ENCODE measurements at regions not wholly inside any gene's neighbourhood (a gene's known extent, or its start where the extent isn't known, plus 50 kb on each side); places are given as distances from the start of the nearest gene placed in this dataset.

DNA sequence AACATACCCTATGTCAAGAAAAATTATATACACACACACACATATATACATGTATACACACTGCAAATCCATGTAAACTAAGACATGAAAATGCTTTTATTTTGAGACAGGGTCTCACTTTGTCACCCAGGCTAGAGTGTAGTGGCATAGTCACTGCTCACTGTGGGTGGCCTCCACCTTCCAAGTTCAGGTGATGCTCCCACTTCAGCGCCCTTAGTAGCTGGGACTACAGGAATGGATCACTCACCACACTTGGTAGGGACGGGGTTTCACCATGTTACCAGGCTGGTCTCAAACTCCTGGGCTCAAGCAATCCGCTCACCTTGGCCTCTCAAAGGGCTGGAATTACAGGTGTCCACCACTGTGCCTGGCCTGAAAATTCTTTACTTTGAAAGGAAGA is 617.6 kb downstream of the NYAP2 start:
- FAIRE-seq: no peak

DNA sequence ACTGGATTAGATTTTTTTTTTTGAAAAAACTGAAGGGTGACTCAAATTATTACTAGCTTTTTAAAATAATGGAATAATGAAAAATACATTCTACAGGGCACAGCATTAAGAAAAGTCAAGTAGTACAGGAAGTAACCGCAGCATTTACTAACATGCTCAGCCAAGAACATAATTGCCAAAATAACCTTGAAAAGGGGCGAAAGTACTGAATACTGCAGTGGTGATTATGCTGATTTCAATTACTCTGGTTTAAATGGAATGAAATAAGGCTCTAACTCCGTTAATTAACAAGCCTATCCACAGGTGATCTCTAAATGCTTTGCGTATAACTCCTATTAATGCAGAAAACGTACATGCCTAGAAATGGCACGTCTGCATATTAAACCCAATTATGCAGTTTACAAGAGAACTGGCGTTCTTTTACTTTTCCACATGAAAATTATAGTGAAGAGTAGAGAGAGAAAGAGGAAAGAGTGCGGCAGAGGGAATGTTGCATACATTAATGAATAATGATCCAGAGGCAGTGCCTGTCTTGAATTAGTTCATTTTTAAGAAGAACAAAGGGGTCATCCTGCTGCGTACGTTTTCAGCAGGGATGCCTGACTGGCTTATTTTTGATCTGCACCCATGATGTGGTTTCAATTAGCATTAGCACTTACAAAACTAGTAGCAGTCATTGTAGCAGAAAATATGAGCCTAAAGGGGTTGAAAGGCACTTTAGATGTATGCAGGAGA is 612.4 kb downstream of the NYAP2 start:
- no peak for FAIRE-seq

DNA sequence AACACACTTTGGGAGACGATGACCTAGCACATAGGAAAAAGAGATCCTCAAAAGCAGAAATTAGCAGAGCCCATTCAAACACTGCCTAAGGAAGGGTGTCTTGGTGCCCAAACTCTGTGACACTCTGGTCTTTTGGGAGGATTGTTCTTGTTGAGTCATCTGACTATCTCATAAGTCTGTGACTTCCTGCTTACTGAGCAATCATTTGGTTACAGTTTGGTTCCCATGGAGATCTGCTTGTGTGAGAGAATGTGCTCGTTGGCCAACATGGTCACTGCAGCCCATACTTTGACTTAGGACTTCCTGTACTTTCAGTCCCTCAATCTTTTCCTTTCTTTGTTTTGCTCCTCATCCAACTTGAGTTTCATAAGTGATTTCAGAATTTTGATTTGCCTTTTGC is 602.9 kb downstream of the NYAP2 start:
- no peak for FAIRE-seq

- FAIRE-seq: no peak
Observed at GRCh38 chr2:226001716-226002115, 602.2 kb downstream of the NYAP2 start.

- no peak for FAIRE-seq
Observed at GRCh38 chr2:225999692-226000091, 600.2 kb downstream of the NYAP2 start.

DNA sequence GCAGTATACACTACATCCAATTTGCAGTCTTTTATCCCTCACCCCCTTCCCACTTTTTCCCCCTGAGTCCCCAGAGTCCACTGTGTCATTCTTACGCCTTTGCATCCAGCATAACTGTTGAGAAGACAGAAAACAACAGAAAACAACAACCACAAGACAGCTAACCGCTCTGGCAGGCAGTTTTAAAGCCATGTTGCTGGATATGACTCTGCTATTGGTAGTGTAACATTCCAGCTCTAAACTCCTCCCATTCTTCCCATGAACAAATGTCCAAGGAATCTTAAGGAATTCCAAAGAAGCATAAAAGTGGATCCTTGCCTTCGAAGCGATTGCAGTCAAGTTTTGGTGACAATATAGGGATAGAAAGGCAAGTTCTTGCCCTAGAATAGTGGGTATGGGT is 599.1 kb downstream of the NYAP2 start:
- no peak for FAIRE-seq

DNA sequence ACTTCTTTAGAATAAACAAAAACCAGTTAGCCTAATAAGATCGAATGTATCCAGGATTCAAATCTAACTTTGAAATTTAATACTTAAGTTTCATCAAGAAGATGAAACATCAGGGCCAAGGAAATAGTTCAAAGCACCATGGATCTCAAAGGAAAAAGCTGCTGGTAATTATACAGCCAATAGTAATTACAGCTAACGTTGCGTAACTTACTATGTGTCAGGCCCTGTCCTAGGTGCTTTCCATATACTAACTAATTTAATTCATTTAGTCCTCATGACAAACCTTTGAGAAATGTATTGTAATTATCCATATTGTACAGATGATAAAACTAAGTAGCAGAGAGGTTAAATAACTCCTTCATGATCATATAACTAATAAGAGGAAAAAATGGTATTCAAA is 598.6 kb downstream of the NYAP2 start:
- FAIRE-seq: no peak

DNA sequence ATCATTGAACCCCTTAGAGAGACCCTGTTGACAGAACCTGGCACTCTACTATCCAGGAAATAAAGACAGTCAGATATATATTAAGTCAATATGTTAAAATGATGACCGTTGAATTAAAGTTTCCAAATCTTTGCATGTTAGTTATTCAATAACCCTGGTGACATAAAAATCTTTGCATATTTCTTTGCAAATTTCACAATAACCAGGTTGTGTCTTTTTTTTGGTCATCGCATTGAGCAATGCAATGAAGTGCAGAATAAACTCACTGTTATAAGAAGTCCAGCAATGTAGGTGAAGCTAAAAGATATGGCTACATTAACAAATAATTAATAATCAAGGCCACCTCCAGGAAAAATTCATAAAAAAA is 596.9 kb downstream of the NYAP2 start:
- FAIRE-seq: no peak

DNA sequence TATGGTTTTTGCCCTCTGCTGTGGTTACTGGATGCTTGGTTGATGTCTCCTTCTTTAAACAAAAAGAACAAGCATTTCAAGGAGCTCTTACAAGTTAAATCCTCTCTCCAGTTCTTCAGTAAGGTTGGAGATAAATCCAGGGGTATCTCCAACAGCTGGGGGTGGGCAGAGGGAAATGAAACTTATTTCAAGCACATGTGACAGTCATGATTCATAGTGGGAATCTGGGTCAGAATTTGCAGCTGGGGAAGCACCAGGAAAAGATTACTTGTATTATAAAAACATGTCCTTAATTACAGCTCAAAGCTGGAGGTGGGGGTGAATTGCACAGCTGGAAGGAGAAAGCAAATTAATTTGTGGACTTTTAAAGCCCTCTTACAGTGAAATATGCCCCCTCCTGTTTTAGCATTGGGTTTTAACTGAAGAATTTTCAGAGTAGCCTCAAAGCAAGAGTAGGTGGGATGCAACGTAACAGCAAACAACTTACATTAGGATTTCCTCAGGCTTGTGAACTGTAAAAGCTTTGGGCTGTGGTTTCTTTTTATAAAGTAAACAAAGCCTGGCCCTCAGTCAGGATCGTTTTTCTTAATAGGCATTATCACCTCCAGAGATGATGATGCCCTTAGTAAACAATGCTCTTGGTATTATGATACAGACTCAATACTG is 596.4 kb downstream of the NYAP2 start:
- FAIRE-seq: peak; percentile 8

DNA sequence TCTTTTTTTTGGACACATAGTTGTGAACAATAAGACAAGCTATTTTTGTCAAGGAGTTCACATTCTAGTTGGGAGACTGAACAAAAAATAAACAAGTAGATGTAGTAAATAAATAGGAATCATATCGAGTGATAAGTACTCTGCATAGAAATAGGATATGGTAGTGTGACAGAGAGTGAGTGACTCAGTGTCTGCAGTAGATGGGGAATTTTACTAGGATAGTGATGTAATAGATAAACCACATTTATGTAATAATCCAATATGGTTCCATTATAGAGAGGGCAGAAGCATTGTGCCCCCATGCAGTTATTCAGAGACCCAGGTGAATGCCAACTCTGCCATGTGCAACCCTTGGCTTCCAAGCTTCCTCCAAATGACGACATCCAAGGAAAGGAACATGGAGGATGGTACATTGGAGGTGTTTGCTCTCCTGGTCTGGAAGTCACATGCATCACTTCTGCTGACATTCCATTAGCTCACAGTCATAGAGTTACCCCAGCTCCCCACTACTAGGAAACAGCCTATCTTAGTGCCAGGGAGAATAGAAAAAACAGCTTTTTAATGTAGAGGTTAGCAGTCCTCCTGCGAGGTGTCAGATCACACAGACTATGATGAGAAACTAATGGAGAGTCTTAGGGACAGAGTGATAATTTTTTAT is 595.4 kb downstream of the NYAP2 start:
- FAIRE-seq: no peak

DNA sequence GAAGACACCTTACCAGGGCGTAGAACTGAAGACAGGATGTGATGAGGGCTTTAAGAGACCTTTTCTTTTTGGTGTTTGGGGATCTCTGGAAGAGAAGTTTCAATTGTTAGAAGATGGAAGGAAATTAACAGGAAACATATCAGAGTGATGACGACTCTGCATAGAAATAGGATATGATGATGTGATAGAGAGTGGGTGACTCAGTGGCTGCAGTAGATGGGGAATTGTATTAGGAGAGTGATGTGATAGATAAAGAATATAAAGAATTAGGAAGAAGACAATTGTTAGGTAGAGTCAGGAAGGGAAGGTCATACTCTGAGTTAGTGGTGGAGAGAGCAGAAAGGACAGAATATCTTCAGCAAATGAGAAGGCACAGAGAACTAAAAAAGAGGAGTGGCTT is 593.9 kb downstream of the NYAP2 start:
- no peak for FAIRE-seq

- FAIRE-seq: no peak
Observed at GRCh38 chr2:225989809-225990208, 590.3 kb downstream of the NYAP2 start.

DNA sequence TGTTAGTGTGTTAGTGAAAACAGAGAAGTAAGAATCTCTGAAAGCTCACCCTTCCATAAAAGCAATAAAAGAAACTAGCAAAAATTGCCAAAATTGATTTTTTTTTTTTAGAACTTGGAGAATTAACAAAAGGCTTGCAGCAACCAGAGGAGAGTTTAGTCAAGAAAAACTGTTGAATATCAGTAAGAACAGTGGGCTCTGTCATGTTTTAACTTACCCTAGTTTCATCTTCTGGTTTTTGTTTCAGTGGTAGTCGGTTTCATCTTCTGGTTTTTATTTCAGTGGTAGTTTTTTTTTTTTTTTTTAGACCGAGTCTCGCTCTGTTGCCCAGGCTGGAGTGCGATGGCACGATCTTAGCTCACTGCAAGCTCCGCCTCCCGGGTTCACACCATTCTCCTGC is 580.9 kb downstream of the NYAP2 start:
- FAIRE-seq: no peak

GRCh38 chr2:225971433-225971832 is 571.9 kb downstream of the NYAP2 start:
- FAIRE-seq: no peak

- FAIRE-seq: no peak
Observed at GRCh38 chr2:225948903-225949302, 549.4 kb downstream of the NYAP2 start.

- FAIRE-seq: no peak
Observed at GRCh38 chr2:225938991-225939390, 539.5 kb downstream of the NYAP2 start.

DNA sequence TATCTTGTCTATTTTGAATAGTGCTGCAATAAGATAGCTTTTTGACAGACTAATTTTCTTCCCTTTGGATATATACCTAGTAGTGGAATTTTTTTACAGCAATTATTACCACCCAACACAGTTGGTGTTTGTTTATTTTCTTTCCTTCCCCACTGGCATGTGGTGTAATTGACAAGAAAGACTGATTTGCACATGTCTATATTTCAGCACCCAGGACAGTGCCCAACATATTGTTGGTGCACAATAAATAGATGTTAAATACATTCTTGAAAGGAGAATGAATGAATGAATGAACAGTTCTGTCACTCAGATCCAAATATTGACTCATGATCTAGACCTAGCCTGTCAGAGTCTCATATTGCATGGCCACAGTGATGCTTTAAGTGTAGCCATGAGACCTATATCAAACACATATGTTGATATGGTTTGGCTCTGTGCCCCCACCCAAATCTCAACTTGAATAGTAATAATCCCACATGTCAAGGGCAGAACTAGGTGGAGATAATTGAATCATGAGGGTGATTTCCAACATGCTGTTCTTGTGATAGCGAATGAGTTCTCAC is 538.2 kb downstream of the NYAP2 start:
- FAIRE-seq: no peak

DNA sequence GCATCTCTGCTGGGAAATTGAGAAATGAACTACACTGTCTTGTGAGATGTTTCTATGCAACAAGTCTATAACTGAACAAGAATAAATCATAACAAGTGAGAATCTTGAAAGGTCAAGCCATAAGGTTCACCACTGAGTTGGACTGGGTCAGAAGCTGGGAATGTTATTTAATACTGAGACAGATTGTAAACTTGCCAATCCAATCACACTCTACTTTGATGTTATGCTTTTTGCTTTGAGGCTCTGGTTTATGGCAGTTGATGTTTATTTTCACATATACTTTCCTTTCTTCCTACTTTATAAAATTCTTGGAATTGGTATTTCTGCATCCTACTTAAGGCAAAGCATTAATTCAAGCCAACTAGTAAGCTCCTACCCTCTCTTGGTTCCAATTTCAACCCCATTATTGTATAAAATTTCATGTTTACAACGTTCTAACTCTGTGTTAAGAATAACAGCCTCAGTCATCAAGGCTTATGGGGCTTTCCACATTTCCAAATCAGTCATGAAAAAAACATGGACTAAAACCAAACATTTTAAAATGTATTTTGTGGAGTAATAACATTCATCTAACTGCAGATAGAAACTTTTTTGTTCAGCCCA is 533.4 kb downstream of the NYAP2 start:
- FAIRE-seq: no peak

DNA sequence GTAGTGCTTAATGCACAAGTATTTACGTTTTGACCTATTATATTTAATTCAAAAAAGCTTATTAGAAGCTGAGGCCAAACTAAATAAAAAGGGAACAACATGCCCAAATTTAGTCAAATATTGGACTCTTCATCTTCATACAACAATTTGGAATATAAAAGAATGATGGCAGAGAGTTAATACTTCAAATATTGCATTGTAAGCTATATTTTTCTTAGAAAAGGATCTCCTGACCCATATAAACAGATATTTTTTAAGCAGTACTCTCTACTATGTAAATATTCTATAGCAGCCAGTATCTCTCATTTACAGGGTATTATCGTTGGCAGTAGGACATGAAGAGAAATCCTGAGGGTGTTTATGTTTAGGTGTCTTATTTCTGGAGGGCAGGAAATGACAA is 531.2 kb downstream of the NYAP2 start:
- no peak for FAIRE-seq

DNA sequence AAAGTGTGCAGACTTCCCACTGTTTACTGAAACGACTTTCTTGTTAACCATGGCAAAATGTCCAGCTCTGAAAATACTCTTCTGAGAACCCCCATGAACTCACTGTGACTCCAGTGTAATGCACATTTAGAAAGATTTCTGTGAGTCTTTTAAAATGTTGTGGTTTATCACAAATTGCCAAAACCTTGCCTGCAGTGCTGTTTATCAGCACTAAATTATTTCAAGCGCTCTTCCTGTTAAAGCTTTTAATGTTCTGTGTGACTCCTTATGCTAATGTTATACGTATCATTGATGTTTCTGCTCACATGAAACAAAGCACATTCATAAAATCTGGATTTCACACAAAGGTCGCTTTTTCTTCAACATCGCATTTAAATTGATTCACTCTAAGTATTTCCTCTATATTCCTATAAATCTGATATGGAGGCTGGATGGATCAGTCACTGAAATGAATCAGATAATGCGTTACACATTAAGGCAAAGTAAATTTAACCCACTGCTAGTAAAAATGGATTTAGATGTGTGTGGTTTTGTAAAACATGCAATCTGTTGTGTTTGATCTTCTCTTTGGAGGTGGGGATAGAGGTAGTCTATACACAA is 521.2 kb downstream of the NYAP2 start:
- FAIRE-seq: no peak

DNA sequence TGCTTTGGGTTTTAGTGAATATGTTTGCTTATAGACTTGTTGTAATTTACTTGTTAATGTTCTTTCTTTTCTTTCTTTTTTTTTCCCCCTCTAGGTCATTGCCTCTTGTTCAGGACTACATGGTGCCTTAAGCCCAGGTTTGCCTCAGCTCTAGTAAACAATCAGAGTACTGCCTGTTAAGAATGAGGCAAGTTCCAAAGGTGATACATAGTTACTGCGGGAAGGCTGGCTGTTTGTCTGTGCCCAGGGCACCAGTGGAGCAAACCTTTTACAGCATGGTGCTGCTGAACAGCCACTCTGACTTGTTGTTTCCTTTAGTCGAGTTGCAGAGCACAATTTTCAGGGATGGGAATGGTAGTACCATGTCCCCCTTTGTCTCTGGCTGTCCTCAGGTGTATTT is 517.2 kb downstream of the NYAP2 start:
- no peak for FAIRE-seq

DNA sequence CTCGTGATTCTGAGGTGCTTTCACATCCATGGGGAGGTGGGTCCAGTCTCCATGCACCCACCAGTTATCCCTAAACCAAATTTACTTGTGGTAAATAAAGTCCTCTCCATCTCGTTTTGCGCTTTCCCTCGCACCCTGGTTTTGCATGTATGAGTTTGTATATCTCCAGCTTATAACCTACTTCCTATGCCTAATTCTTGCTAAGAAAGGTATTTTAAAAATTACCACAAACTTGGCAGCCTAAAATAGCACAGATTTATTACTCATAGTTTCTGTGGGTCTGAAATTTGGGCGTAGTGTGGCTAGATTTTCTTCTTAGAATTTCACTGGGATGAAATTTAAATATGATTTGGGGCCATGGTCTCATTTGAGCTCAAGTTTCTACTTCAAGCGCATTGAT is 511.5 kb downstream of the NYAP2 start:
- FAIRE-seq: no peak

GRCh38 chr2:225895126-225895525 is 495.6 kb downstream of the NYAP2 start:
- FAIRE-seq: no peak

All from endometrium (tissue), 2 donors.